8988T (cell line): ENCODE measurements at regions not wholly inside any gene's neighbourhood (a gene's known extent, or its start where the extent isn't known, plus 50 kb on each side); places are given as distances from the start of the nearest gene placed in this dataset.
"Not testable (repeated sequence)": the region's sequence is repeated elsewhere in the genome, so short reads cannot be mapped to it uniquely, and the experiment has no call there.

Experiments
- DNase-seq: peaks from one replicate; pipeline ENCODE4 v3.0.0; 2011

DNA sequence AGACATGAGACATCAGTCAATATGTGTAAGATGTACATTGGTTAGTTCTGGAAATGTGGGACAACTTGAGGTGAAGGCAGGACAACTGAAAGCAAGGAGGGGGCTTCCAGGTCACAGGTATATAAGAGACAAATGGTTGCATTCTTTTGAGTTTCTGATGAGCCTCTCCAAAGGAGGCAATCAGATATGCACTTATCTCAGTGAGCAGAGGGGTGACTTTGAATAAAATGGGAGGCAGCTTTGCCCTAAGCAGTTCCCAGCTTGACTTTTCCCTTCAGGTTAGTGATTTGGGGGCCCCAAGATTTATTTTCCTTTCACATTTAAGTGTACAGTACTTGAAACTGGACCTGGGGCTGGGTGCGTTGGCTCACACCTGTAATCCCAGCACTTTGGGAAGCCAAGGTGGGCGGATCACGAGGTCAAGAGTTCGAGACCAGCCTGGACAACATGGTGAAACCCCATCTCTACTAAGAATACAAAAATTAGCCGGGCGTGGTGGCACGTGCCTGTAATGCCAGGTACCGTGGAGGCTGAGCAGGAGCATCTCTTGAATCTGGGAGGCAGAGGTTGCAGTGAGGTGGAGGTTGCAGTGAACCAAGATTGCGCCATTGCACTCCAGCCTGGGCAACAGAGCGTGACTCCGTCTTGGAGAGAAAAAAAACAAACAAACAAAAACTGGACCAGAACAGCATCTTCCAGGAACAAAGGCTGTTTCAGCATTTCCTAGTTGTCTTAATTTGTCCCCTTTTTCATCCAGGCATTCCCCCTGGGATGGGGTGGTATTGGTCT, 130.9 kb upstream of the ZNF746 start:
- DNase-seq: not testable (repeated sequence)

DNA sequence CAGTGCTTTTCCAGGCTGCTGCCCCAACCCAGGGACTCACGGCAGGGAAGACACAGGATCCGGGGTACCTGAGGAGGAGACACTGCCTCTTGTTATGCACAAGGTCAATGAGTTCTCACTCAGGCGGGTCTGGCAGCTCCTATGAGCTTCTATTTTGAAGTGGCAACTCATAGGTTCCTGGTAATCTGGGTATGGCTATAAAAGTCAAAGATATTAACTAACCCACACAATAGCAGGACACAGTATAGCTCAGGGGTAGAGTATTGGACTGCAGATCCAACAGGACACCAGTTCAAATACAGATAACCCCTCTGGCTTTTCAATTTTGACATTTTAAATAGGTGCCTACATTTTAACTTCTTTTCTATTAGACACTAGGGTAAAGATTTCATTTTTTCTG, 130.3 kb upstream of the ZNF746 start:
- no peak for DNase-seq

DNA sequence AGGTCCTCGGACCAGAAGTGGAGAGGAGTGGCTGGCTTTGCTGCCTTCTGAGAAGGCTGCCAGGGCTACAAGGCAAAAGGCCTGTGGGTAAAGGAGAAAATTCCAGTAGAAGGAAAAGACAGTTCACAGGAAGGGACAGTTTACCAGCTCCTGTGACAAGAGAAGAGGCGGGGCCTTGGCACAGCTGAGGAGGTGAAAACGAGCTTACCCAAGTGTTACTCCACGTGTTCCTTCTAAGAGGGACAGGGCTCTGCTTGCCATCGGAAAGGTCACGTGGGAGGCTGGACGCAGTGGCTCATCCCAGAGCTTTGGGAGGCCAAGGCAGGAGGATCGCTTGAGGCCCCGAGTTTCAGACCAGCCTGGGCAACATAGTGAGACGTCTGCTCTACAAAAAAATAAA, 129.4 kb upstream of the ZNF746 start:
- DNase-seq: no peak

DNA sequence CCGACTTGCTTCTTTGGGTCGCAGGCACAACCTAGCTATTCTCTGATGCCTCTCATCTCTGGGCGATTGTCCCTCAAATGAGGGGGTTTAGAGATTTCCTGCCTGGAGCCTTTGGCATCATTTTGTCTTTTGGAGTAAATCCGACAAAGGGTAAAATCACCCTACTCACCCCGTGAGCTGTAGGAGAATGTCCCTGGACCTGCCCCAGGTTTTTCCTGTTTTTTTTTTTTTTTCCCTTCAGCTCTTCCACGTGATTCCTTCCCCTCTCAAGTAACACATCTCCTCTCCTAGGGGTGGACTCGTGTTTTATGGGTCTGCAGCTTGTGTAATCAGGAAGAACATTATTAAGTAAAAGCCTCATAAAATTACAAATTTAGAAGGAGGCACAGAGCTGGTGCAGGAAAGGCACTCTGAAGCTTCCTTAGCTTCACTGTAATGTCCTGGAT, 128.4 kb upstream of the ZNF746 start:
- DNase-seq: no peak

DNA sequence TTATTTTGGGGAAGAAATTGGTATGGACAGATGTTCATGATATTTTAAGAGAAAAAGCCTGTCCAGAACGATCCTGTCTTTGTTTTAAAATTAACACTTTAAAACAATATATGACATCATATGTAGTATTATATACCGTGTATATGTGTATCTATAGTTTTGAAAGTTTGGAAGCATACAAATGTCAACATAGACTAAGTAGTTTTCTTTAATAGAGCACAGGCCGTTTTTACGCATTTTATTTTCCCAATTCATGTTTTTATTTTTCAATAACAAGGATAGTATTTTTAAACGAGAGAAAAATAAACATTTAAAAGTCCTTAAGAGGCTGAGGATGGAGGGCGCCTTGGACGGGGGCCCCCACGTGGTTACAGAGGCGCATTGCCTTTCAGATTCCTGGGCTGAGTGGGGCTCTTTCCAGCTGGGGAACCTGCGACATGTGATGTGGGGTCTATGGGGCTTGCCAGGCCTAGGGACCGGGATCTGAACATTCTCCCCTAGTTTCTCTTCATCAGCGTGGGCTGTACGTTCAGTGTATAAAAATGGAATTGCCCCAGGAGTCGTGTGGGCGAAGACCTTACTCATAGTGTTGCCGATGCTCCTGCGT, 127.8 kb upstream of the ZNF746 start:
- DNase-seq: peak; percentile 33

DNA sequence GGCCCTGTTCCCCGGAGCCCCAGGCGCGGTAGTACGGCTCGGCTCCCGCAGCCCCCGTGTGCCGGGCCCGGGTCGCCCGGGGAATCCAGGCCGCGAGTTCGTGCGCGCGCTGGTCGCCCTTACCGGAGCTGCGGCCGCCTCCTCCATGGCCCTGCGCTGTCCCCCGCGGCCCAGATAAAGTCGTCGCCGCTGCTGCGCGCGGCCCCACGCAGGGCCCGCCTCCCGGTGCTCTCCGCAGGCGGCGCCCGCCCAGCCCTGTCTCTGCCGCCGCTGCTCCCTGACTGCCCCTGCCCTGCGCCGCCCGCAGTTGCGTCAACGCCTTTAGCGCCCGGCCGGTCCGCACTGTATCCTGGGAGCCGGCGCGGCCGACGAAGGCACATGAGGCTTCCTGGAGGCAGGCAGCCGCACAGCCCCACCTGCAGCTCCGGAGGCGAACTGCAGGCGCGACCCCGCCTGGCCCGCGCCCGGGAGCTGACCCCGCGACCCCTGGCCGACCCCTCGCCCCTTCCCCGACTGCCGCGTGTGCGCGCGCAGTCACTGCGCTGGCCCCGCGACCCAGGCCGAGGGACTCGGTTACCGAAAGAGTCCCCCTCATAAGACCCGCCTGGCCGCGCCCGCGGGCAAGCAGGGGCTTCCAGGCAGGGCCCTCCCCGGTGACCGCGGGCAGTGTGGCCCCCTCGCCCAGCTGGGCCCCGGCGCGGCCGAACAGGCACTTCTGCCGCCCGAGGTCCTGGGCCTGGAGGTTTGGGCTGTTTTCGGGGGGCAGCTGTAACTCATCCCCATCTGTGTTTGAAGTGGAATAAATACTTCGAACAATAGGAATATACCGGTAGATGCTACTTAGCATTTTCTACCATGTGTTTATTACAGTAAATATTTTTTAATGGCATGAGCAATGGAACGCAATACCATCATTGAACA, 127.1 kb upstream of the ZNF746 start:
- DNase-seq: peak; percentile 63

DNA sequence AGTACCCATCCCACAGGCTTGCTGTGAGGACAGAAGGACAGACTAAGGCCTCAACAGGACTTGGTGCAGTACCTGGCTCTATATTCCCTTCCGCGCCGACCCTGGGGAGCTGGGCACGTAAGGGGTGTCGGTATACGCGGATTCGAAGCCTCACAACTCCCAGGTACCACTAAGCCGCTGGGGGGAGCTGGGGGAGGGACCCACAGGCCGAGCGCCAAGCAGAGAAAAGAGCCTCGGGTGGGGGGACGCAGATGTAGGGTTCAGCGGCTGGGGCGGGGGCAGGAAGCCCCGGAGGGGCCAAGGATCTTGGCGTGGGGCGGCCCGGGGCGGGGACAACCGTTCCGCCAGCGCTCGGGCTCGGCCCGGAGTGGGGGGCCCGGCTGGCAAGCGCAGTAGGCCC, 126.4 kb upstream of the ZNF746 start:
- DNase-seq: no peak

DNA sequence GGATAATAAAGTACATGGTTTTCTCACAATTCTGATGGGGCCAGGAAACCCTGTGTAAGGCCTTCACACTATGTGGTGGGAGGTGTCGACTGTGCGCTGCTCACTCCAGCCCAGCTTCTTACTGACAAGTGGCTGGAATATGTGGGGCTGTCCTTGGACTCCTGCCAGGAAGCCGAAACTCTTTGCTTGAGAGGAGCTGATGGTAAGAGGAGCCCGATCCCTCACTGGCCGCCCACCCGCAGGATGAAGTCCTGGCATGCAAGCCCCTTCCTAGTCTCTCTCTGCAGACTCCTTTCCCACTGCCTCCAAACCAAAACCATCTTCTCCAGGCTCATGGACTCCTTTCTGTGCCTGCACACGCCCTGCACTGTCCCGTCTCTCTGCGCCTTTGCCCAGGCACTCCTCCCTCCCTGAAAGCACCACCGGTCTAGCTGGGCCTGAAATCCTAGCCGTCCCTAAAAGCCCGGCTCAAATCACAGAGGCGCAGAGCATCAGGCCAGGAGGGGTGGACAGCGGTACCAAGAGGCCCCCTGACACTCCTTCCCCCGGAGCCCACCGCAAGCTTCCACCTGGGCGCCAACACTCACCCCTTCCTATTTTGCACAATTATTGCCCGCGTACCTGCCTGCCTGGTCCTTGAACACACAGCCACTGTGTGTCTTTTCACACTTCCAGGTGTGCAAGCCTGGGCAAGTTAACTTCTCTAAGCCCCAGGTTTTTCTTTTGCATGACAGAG, 125.8 kb upstream of the ZNF746 start:
- not testable (repeated sequence) for DNase-seq

DNA sequence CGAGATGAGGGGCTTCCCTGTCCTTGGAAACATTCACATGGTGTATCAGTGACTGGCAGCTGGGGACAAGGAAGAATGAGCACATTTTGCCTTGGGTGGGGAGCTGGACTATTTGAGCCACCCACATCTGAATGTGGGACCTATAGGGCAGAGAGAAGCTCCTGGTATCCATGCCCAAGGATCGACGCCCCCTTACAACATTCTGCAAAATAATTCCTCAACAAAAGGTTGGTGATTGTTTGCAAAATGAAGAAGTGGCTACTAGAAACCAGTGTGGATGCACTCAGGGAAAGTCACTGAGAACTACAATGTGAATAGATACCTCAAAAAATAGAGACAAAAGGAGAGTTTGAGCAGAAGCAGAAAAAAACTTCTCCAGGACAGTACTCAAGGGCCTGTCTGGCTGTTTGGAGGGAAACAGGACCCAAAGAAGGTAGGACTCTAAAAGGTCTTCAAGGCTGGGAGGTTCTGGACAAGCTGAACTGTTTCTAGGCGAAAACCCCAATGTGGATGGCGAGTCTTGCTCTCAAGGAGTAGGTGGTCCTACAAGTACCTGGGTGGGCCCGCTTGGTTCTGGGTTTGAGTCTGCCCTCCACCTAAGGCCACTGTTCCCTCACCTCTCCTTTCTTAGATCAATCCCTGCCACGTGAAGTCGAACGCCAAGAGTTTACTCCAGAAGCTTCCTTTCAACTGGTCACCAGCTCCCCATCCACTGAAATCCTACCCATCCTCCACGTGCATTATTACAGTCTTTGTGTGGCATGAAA, 125.0 kb upstream of the ZNF746 start:
- no peak for DNase-seq

DNA sequence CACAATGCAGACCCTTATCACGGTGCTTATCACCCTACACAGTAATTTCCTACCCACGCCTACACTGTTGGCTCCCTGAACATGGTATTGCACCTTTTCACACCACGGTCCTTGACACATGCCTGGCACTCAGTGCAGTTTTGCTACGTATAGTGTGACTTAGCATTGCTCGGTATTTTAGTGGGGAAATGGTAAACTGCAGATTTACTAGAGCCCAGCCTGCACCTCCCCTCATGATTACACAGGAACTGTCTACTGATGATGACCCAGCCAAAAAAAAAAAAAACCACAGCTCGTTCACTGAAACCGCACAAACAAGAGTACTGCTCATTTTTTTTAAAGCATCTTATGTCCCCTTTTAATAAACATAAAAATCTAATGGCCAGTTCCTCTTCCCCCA, 124.2 kb upstream of the ZNF746 start:
- DNase-seq: no peak

DNA sequence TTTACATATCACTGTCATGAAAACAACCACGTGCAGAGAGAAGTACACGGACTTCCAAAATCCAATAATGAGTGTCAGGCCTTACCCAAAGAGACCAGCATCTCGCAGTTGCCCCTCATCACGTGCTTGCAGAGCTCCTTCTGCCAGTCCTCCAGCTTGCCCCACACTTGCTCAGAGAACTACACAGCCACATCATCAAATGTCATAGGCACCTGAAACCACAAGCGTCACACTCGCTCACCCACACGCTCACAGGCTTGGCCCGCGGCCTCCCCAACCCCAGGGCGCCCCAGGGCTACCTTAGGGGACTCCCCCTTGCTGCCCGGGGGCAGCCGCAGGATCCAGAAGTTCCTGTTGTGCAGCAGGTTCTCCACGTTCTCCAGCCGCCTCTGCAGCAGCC, 123.4 kb upstream of the ZNF746 start:
- DNase-seq: no peak

DNA sequence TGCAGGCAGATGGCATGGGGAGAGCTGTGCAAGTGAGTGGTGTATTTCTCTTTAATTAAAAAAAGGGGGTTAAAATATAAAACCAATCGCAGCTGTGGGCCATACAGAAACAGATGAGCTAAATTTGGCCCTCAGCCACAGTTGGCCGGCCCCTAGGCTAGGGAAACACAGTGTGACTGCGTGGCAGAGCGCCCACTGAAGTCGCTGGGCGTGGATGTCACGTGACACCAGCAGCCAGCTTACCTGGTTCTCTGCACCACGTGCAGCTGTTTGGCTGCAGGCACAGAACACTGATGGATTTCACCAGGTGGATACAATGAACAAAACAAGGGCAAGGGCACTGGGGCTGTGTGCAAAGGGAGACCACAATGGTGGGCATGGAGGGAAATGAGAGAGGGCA, 119.3 kb upstream of the ZNF746 start:
- no peak for DNase-seq

DNA sequence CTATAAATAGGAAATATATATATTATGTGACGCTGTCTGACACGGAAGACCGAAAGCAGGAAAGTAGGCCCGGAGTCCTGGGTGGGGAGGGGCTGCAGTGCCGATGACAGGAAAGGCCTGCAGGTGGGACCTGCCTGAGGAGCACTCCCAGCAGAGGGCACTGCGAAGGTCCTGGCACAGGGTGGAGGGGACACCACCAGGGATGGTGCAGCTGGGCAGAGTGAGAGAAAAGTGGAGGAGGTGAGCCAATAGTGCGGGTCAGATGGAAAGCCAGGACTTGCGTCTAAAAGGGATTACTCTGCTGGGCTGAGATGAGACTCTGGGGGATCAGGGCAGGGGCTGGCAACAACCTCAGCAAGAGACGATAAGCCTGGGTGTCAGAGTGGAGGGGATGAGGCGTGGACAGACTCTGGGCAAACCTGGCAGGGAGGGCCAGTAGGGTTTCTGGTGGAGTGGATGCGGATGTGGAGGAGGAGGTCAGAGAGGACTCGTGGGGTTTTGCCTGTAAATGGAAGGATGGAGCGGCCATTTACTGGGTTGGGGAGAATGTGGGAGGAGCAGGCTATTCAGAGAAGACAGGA, 118.2 kb upstream of the ZNF746 start:
- DNase-seq: no peak

DNA sequence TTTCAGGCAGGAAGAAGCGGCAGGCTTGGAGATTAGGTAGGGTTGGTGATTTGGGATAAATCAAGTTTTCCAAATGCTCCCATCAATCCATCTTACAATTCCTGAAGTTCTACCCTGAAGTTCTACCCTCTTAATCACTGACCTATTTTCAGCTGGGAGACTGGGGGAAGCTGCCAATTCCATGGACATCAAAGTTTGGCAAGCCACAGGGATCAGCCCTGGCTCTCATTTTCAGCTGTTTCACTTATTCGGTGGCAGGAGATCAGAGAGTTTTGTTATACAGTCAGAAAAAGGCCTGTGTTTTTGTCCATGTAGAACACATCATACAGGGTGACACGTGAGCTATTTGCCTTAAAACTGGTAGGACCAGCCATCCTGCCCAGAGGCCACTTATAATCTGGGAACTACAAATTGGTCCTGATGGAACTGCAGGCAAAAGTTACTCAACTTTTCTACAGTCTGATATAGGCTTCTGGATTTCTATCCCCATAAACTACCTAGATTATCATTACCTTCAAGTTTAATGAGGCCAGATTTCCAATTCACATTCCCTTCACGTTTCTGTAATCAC, 112.9 kb upstream of the ZNF746 start:
- no peak for DNase-seq

DNA sequence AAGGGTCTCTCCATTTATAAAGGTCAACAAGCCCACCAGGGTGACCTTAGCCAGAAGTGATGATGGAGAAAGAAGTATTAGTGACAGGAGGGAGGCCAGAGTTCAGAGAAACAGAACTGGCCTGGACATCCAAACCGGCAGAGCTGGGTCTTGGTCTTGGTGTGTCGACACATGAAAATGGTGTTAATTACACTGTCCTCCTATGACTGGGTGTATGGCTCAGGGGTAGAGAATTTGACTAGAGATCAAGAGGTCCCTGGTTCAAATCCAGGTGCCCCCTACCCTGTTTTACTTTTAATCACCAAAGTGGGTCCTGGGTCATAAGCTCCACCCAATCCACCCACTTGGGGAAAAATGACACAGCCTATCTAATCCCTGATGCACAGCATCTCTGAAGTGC, 110.6 kb upstream of the ZNF746 start:
- DNase-seq: no peak

DNA sequence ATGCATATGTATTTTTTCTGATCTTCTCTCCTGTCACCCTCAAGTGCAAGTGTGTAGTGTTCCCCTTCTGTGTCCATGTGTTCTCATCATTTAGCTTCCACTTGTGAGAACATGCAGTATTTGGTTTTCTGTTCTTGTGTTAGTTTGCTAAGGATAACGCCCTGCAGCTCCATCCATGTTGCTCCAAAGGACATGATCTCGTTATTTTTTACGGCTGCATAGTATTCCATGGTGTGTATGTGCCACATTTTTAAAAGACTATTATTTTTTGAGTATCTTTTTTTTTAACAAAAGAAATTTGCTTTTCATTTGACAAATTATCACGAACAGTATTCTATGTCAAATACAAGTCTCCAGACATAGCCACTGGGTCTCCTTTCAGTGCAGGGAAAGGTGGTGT, 110.1 kb upstream of the ZNF746 start:
- no peak for DNase-seq

DNA sequence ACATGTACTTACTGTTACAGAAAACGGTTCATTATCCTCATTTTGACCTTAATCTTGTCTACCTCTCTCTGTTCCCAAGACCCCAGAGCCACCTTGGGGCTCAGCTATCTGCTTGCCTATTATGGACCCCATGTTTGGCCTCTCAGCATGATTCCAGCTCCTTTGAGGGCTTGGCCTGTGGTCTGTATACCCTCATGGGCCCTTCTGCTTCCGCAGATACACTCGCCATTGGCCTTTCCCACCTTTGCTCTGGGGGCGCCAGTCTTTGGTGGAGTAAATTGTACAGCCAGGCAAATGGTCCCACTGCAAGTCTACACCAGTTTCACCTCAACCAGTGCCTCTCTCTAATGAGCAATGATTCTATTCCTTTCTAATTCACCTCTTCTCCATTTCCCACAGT, 109.2 kb upstream of the ZNF746 start:
- no peak for DNase-seq

DNA sequence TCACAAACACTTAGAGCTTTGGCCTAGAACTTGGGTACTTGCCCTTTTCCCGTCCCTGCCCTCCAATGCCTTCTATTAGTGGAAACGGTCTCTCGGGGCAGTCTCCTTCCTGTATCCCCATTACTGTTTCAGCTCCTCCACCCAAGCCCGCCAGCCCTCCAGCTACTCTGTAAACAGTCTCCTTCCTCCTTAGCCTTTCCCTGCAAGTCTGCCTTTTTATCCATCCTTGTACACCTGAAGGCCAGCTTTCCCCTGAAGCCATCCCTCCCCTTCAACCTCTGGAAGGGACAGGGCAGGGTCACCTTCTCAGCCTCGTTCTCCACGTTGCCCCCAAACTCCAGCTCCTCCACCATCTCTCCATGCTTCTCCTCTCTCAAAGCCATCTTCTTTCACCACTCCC, 108.1 kb upstream of the ZNF746 start:
- no peak for DNase-seq

DNA sequence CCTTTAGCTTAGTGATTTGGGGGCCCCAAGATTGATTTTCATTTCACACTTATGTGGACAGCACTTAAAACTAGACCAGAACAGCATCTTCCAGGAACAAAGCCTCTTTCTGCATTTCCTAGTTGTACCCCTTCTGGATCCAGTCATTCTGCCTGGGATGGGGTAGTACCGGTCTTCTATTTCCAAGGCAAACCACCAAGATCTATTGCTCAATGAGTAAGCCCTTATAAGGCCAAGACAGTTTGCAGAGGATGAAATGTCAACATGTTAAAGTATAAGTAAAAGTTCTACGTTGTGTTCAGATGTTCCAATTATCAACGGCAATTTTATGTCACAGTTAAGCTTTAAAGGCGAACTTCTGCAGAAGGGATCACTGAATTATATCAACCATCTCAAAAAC, 106.9 kb upstream of the ZNF746 start:
- no peak for DNase-seq

DNA sequence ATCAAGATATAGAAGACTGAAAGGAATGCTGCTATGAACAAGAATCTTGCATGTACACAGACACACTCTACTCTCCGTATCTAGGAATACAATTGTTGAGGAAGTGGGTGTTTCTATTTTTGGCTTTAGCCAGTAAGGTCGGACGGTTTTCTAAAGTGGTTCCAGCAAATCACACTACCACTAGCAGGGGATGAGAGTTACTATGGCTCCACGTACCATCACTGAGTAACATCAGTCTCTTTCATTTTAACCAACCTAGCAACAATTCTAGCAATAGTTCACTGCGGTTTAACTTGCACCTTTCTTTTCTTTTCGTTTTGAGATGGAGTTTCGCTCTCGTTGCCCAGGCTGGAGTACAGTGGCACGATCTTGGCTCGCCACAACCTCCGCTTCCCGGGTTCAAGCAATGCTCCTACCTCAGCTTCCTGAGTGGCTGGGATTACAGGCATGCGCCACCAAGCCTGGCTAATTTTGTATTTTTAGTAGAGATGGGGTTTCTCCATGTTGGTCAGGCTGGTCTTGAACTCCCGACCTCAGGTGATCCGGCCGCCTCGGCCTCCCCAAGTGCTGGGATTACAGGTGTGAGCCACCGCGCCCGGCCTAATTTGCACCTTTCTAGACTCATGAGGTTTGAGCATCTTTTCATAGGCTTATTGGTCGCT, 103.2 kb upstream of the ZNF746 start:
- DNase-seq: not testable (repeated sequence)
